PC-3 (cell line): ENCODE measurements at regions not wholly inside any gene's neighbourhood (a gene's known extent, or its start where the extent isn't known, plus 50 kb on each side); places are given as distances from the start of the nearest gene placed in this dataset.

ENCODE experiments used
- CTCF ChIP-seq: fragments of 300-600 bp; sonication (generic); conservative IDR thresholded peaks from 2 replicates; pipeline ENCODE4 v1.5.1; 2017; ENCODE audit warnings: antibody characterized with exemption, low read depth, mild to moderate bottlenecking, low read length
- EZH2 ChIP-seq: fragments of 300-600 bp; sonication (generic); IDR thresholded peaks from one replicate; pipeline ENCODE4 v1.6.1; 2017; ENCODE audit warnings: antibody characterized with exemption, mild to moderate bottlenecking, low read length; ENCODE audit not compliant: unreplicated experiment
- EZH2phosphoT487 ChIP-seq: fragments of 300-600 bp; sonication (generic); IDR thresholded peaks from 2 replicates; pipeline ENCODE4 v1.6.1; 2018; ENCODE audit warnings: mild to moderate bottlenecking, antibody characterized with exemption, low read length, borderline replicate concordance

GRCh38 chr3:153038367-153038766 is 123.7 kb upstream of the RAP2B start:
- TF ChIP-seq CTCF: no peak
- no peak for TF ChIP-seq EZH2
- TF ChIP-seq EZH2phosphoT487: no peak
